ENCODE measurements at regions not wholly inside any gene's neighbourhood (a gene's known extent, or its start where the extent isn't known, plus 50 kb on each side); places are given as distances from the start of the nearest gene placed in this dataset.

GRCh38 chr6:131363947-131364834, 208.8 kb upstream of the ARG1 start:
- FAIRE-seq: no peak
- no peak for TF ChIP-seq CTCF (IDR thresholded peaks at IDR 0.05; ENCODE audit: insufficient read depth, low read length, severe bottlenecking)
- no peaks in the 10 kb centered on the region for H3K36me3 ChIP-seq (ENCODE audit: control insufficient read depth, insufficient read depth, low read length)

GRCh38 chr6:131366223-131366622, 206.8 kb upstream of the ARG1 start:
- no peak overlapping the region for H3K4me3 ChIP-seq (ENCODE audit: low read depth, low read length)
- H3K36me3 ChIP-seq (ENCODE audit: control insufficient read depth, insufficient read depth, low read length): no peaks in the 10 kb centered on the region
- FAIRE-seq: no peak
- H3K27me3 ChIP-seq (ENCODE audit: control insufficient read depth, insufficient read depth, low read length): no peaks in the 10 kb centered on the region
- no peak for TF ChIP-seq CTCF (IDR thresholded peaks at IDR 0.05; ENCODE audit: insufficient read depth, low read length, severe bottlenecking)
- no peak for DNase-seq (ENCODE audit: low read depth)

More at GRCh38 chr6:131363947-131364834, 208.8 kb upstream of the ARG1 start:
- DNase-seq (ENCODE audit: low read depth): no peak
- Histone ChIP-seq H3K27me3 (ENCODE audit: control insufficient read depth, insufficient read depth, low read length) (no peaks in the 10 kb centered on the region), H3K4me3 (ENCODE audit: low read depth, low read length) (no peak overlapping the region)

DNA sequence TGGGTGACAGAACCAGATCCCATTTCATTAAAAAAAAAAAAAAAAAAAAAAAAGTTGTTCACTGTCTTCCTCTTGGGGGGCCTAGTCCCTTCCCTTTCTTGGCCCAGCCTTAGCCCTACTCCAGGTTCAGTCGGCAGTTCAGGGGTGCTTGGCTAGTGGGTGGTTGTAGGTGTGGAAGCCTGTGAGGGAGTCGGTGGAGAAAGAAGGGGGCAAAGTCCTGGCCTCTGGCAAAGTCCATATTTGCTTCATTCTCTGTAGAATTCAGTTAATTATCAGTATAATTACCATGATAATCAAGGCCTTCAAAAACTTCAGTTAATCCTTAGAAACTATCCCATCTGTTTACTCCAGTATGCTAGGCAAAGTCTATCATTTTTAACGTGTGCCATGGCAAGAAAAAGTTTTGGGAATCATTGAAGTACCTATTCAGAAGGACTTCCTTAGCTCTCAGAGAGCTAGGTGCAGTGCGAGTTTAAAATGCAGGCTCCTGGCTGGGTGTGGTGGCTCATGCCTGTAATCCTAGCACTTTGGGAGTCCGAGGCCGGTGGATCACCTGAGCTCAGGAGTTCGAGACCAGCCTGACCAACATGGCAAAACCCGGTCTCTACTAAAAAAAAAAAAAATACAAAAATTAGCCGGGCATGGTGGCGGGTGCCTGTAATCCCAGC, 205.7 kb upstream of the ARG1 start:
- DNase-seq (ENCODE audit: low read depth): no peak
- no peaks in the 10 kb centered on the region for H3K27me3 ChIP-seq (ENCODE audit: control insufficient read depth, insufficient read depth, low read length)
- TF ChIP-seq CTCF (IDR thresholded peaks at IDR 0.05; ENCODE audit: insufficient read depth, low read length, severe bottlenecking): no peak
- H3K36me3 ChIP-seq (ENCODE audit: control insufficient read depth, insufficient read depth, low read length): no peaks in the 10 kb centered on the region
- FAIRE-seq: no peak
- H3K4me3 ChIP-seq (ENCODE audit: low read depth, low read length): no peak overlapping the region

DNA sequence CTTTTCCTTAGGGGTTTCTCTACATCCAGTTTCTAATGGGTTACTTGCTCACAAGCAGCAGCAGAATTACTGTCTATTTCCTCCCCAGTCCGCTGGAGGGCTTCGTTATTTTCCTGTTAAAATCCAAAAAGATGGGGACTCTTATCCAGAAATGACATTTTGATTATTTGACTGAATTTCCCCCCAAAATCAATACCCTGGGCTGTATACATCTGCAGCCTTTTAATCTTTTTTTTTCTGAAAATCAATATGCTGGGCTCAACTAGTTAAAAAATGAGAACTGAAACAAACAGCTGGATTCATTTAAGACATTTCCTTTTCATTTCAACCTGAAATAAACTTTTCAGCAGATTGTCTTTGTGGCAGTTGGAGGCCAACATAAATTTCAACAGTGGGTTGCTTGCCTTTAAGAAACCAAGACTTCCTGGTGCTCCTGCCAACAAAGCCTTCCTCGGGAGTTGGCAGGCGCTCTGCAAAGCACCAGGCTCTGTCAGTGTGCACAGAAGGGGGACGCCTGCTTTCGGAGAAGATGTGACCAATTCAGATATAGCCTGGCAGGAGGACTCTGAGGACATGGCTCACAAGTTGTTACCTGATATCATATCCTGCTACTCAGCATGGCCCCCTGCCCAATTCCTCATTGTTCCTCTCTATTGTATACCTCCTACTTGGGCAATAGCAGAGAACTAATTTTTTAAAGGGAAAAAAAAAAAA, 204.7 kb upstream of the ARG1 start:
- H3K4me3 ChIP-seq (ENCODE audit: low read depth, low read length): no peak overlapping the region
- no peaks in the 10 kb centered on the region for H3K27me3 ChIP-seq (ENCODE audit: control insufficient read depth, insufficient read depth, low read length)
- no peak for TF ChIP-seq CTCF (IDR thresholded peaks at IDR 0.05; ENCODE audit: insufficient read depth, low read length, severe bottlenecking)
- no peaks in the 10 kb centered on the region for H3K36me3 ChIP-seq (ENCODE audit: control insufficient read depth, insufficient read depth, low read length)
- FAIRE-seq (no peak), DNase-seq (ENCODE audit: low read depth) (peak; percentile 5)

GRCh38 chr6:131372535-131372934, 200.5 kb upstream of the ARG1 start:
- Histone ChIP-seq H3K36me3 (ENCODE audit: control insufficient read depth, insufficient read depth, low read length) (no peaks in the 10 kb centered on the region), H3K4me3 (ENCODE audit: low read depth, low read length) (no peak overlapping the region), H3K27me3 (ENCODE audit: control insufficient read depth, insufficient read depth, low read length) (no peaks in the 10 kb centered on the region)
- no peak for TF ChIP-seq CTCF (IDR thresholded peaks at IDR 0.05; ENCODE audit: insufficient read depth, low read length, severe bottlenecking)
- DNase-seq (ENCODE audit: low read depth) (no peak), FAIRE-seq (no peak)
